Transverse colon (tissue), 4 donors: ENCODE measurements at regions not wholly inside any gene's neighbourhood (a gene's known extent, or its start where the extent isn't known, plus 50 kb on each side); places are given as distances from the start of the nearest gene placed in this dataset.

Source experiments
- DNase-seq: peaks from one replicate; pipeline ENCODE4 v3.0.0-alpha.2; 2019
- H3K27ac ChIP-seq, 4 donors: fragments of 200-600 bp; sonication (generic); 2 replicates each; pipeline ENCODE4 v1.5.1; 2016 to 2018; ENCODE audit warnings: inconsistent platforms in 4 of 4
- H3K27me3 ChIP-seq: fragments of 200-600 bp; sonication (generic); 2 replicates; pipeline ENCODE4 v1.5.1; 2017; ENCODE audit warnings: inconsistent platforms
- H3K36me3 ChIP-seq, 4 donors: fragments of 200-600 bp; sonication (generic); 2 replicates each; pipeline ENCODE4 v1.5.1; 2017 to 2019; ENCODE audit warnings: inconsistent platforms in 4 of 4
- H3K4me1 ChIP-seq, 4 donors: fragments of 200-600 bp; sonication (generic); 2 replicates each; pipeline ENCODE4 v1.5.1; 2017 to 2020; ENCODE audit warnings: inconsistent platforms in 4 of 4
- H3K4me3 ChIP-seq, 4 donors: fragments of 200-600 bp; sonication (generic); 1 replicate in 1 of 4; 2 replicates in 3 of 4; pipeline versions ENCODE4 v1.5.1 to v1.6.1; 2017 to 2019; ENCODE audit warnings: inconsistent platforms in 4 of 4
- H3K9me3 ChIP-seq, 2 donors: fragments of 200-600 bp; sonication (generic); 2 replicates each; pipeline ENCODE4 v1.5.1; 2017 to 2019; ENCODE audit warnings: inconsistent platforms in 2 of 2
- EP300 ChIP-seq: sonication (generic); formaldehyde crosslinking; IDR thresholded peaks from one replicate; pipeline ENCODE4 v1.6.1; 2017; ENCODE audit warnings: antibody characterized with exemption, low read depth
- POLR2A ChIP-seq: fragments of 450-650 bp; IDR thresholded peaks from one replicate; pipeline ENCODE4 v1.6.1; 2016; ENCODE audit warnings: antibody characterized with exemption, mild to moderate bottlenecking, moderate library complexity
- POLR2AphosphoS5 ChIP-seq, 3 donors: sonication (generic); formaldehyde crosslinking; IDR thresholded peaks; one replicate each; pipeline ENCODE4 v1.6.1; 2016; ENCODE audit warnings: antibody characterized with exemption in 3 of 3
- WGBS, 2 donors: methylation state at CpG; one replicate each; pipeline ENCODE4 v1.1.5; 2018; ENCODE audit warnings: low coverage in 1 of 2; 5-methylcytosine and 5-hydroxymethylcytosine counted together
- in situ Hi-C, 4 donors: fragments of 200-750 bp; cut with MboI; loops; one replicate each; pipeline versions ENCODE4 v1.15.0 to v1.15.1; 2017; ENCODE audit warnings: low sequenced_read_pairs in 3 of 4, low pct_ligation_motif_present in 1 of 4, low pct_unique_long_range_greater_than_20kb in 1 of 4
- intact Hi-C: fragments of 100-400 bp; cut with DNase I; formaldehyde crosslinking; loops from one replicate; pipeline ENCODE4 v1.15.1; 2023; ENCODE audit warnings: low total_unique reads
- TF ChIP-seq, protein P1 (sequence below), 5 experiments: fragments of 200-600 bp in 3 of 5; fragments of 450-650 bp in 2 of 5; sonication (generic) in 3 of 5; IDR thresholded peaks; 1 replicate in 2 of 5; 2 replicates in 3 of 5; pipeline ENCODE4 v1.5.1; 2016 to 2017; ENCODE audit warnings: antibody characterized with exemption in 5 of 5, inconsistent platforms in 3 of 5, mild to moderate bottlenecking in 2 of 5, moderate library complexity in 1 of 5

DNA sequence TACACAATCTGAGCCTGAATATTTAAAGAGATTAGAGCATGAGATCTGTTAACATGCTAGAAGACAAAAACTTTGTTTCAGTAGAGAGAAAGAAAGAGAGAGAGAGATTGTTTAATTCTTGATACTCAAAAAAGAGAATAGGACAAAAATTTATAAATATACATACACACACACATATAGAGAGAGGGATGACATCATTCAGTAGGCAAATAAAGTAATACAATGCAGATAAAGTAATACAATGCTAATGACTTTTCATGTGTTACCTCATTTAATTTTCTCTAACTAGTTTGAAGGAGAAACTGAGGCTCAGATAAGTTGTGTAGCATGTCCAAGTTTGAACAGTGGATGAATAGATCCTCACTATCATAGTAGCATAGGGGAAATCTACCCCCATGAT, 286.4 kb downstream of the CMPK2 start:
- no peak overlapping the region for H3K4me3 ChIP-seq
- H3K9me3 ChIP-seq: no peaks in the 10 kb centered on the region
- no peak overlapping the region for H3K27ac ChIP-seq
- no peaks in the 10 kb centered on the region for H3K36me3 ChIP-seq
- no peaks in the 10 kb centered on the region for H3K4me1 ChIP-seq
- H3K27me3 ChIP-seq: no peaks in the 10 kb centered on the region
- DNase-seq: no peak
- TF ChIP-seq EP300 (no peak), POLR2AphosphoS5 (IDR thresholded peaks at IDR 0.05) (no peak), POLR2A (no peak)
- TF ChIP-seq, protein P1, sequence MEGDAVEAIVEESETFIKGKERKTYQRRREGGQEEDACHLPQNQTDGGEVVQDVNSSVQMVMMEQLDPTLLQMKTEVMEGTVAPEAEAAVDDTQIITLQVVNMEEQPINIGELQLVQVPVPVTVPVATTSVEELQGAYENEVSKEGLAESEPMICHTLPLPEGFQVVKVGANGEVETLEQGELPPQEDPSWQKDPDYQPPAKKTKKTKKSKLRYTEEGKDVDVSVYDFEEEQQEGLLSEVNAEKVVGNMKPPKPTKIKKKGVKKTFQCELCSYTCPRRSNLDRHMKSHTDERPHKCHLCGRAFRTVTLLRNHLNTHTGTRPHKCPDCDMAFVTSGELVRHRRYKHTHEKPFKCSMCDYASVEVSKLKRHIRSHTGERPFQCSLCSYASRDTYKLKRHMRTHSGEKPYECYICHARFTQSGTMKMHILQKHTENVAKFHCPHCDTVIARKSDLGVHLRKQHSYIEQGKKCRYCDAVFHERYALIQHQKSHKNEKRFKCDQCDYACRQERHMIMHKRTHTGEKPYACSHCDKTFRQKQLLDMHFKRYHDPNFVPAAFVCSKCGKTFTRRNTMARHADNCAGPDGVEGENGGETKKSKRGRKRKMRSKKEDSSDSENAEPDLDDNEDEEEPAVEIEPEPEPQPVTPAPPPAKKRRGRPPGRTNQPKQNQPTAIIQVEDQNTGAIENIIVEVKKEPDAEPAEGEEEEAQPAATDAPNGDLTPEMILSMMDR (IDR thresholded peaks at IDR 0.05): no peak
- intact Hi-C loops (no loop called here), in situ Hi-C loops (no loop called here)

DNA sequence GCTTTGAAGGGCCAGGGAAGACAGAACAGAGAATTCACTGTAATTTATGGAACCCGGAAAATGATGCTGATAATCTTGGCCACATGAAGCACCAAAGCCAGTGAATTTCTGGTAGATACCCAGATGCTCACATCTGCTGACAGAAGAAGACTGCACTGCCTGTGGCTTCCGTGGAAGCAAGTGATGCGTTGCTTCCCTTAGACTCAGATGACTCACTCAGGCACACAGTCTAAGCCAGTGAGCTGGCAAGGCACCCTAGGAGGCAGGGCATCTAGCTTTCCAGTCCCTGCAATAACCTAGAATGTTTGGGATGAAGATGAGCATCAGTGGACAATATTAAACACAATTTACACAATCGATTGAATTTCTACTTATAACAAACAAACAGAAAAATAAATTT, 284.7 kb downstream of the CMPK2 start:
- in situ Hi-C loops: no loop called here
- TF ChIP-seq POLR2AphosphoS5 (IDR thresholded peaks at IDR 0.05): no peak
- TF ChIP-seq EP300: no peak
- TF ChIP-seq, protein P1 (IDR thresholded peaks at IDR 0.05): no peak
- no peak for TF ChIP-seq POLR2A
- H3K27me3 ChIP-seq: no peaks in the 10 kb centered on the region
- H3K4me1 ChIP-seq: no peaks in the 10 kb centered on the region
- intact Hi-C loops: no loop called here
- 78 to 90% methylated on average over 2 to 4 of the region's 4 CpGs for WGBS, 2 donors
- no peak for DNase-seq
- H3K4me3 ChIP-seq: no peak overlapping the region
- no peaks in the 10 kb centered on the region for H3K9me3 ChIP-seq
- H3K27ac ChIP-seq: no peak overlapping the region
- H3K36me3 ChIP-seq: no peaks in the 10 kb centered on the region

DNA sequence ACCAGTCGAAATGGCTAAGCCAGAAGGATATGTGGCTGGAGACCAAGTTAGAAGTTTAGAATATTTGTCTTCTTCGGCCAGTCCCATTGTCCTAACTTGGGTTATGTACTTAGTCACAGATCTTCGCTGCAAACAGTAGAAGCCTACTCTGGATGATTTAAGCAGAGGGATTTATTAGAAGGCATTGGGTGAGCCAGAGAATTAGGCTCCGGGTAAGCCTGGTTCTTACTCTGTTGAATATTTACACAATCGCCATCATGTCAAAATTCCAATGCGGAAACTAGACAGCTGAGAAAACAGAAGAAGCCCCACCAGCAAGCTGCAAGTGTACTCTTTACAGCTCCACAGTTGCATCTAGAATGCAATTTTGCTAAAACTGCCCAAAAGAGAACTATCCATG, 276.6 kb downstream of the CMPK2 start:
- in situ Hi-C loops: no loop called here
- no peaks in the 10 kb centered on the region for H3K4me1 ChIP-seq
- no peak for DNase-seq
- no peaks in the 10 kb centered on the region for H3K27me3 ChIP-seq
- WGBS, 2 donors: 73 to 81% methylated on average over 6 of the region's 6 CpGs
- no peaks in the 10 kb centered on the region for H3K36me3 ChIP-seq
- TF ChIP-seq EP300: no peak
- no peak for TF ChIP-seq POLR2AphosphoS5 (IDR thresholded peaks at IDR 0.05)
- no peak for TF ChIP-seq POLR2A
- intact Hi-C loops: no loop called here
- no peak overlapping the region for H3K27ac ChIP-seq
- H3K9me3 ChIP-seq: no peaks in the 10 kb centered on the region
- H3K4me3 ChIP-seq: no peak overlapping the region

DNA sequence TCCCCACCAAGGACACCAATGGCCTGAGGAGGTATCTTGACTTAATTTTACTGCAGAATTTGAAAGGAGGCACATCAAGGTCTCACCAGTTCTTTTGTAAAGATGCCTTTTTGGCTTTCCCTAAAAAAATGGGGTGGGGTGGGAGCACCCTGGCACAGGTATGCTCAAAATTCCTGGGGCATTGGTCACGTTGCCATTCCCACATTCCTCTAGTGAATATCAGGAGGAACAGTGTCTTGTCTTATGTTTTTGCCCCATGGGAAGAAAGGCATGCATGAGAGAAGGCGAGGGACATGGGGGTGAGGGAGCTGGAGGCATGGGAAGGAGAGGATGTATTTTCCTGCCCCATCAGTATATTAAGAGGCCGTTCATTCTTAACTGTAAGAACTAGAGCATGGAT, 275.3 kb downstream of the CMPK2 start:
- WGBS, 2 donors: 71 to 83% methylated on average over 3 of the region's 3 CpGs
- Histone ChIP-seq H3K4me1 (no peaks in the 10 kb centered on the region), H3K27ac (no peak overlapping the region), H3K36me3 (no peaks in the 10 kb centered on the region), H3K4me3 (no peak overlapping the region), H3K27me3 (no peaks in the 10 kb centered on the region), H3K9me3 (no peaks in the 10 kb centered on the region)
- in situ Hi-C loops: no loop called here
- intact Hi-C loops: no loop called here
- TF ChIP-seq EP300 (no peak), POLR2AphosphoS5 (IDR thresholded peaks at IDR 0.05) (no peak), POLR2A (no peak)
- TF ChIP-seq, protein P1 (IDR thresholded peaks at IDR 0.05): no peak
- DNase-seq: no peak

DNA sequence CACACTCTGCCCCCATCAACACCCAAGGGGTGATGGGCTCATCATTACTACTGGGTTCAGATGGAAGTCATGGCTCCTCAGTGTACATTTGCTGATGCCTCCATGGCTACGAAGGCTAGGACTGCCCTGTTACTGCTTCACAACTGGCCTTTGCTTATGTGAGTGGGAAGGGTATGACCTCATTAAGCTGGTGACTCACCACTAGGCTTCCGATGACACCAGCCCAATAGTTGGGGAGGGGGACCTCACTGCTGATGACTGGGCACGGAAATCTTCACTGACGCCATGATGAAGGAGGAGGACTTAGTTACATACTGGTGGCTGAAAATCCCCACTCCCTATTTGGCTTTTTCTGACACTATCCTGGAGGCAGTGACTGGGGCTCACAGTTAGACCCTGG, 263.2 kb downstream of the CMPK2 start:
- Histone ChIP-seq H3K4me3 (no peak overlapping the region), H3K9me3 (no peaks in the 10 kb centered on the region), H3K27ac (no peak overlapping the region), H3K4me1 (no peaks in the 10 kb centered on the region), H3K36me3 (no peaks in the 10 kb centered on the region), H3K27me3 (no peaks in the 10 kb centered on the region)
- intact Hi-C loops: no loop called here
- in situ Hi-C loops: no loop called here
- WGBS, 2 donors: 87% methylated on average over 4 of the region's 4 CpGs; no CpG with 5 or more reads in 1 of the 2 donors
- no peak for DNase-seq
- no peak for TF ChIP-seq POLR2AphosphoS5 (IDR thresholded peaks at IDR 0.05)
- TF ChIP-seq, protein P1 (IDR thresholded peaks at IDR 0.05): no peak
- TF ChIP-seq POLR2A: no peak
- no peak for TF ChIP-seq EP300
